ENCODE measurements at regions not wholly inside any gene's neighbourhood (a gene's known extent, or its start where the extent isn't known, plus 50 kb on each side); places are given as distances from the start of the nearest gene placed in this dataset.

GRCh38 chr6:147825848-147826247 is 317.4 kb downstream of the SAMD5 start:
- TF ChIP-seq CTCF (IDR thresholded peaks at IDR 0.05; ENCODE audit: borderline replicate concordance, extremely low read depth, low read length, poor library complexity, severe bottlenecking) (no peak), EZH2 (IDR thresholded peaks at IDR 0.05; ENCODE audit: borderline replicate concordance, low read depth, low read length, severe bottlenecking) (no peak)
